Heart left ventricle (tissue), 16 donors: ENCODE measurements at regions not wholly inside any gene's neighbourhood (a gene's known extent, or its start where the extent isn't known, plus 50 kb on each side); places are given as distances from the start of the nearest gene placed in this dataset.

Experiments used
- ATAC-seq, 4 donors: fragments of 200-7000 bp; cut with Tn5 transposase; one replicate each; pipeline ENCODE4 v1.9.1; 2020 to 2022; ENCODE audit warnings: moderate library complexity in 4 of 4, mild to moderate bottlenecking in 3 of 4, moderate number of reproducible peaks in 1 of 4
- DNase-seq, 5 donors: peaks; one replicate each; pipeline ENCODE4 v3.0.0-alpha.2; 2020
- H3K27ac ChIP-seq, 12 donors: fragments of 200-600 bp; sonication (generic) in 4 of 12; one replicate each; pipeline versions ENCODE4 v1.5.0 to v1.8.0; 2016 to 2022; ENCODE audit warnings: mild to moderate bottlenecking in 2 of 12
- H3K27me3 ChIP-seq, 9 donors: fragments of 200-600 bp; sonication (generic) in 2 of 9; one replicate each; pipeline versions ENCODE4 v1.5.1 to v1.8.0; 2016 to 2022; ENCODE audit warnings: mild to moderate bottlenecking in 3 of 9
- H3K36me3 ChIP-seq, 9 donors: fragments of 200-600 bp; sonication (generic) in 2 of 9; one replicate each; pipeline versions ENCODE4 v1.5.0 to v1.8.0; 2018 to 2022; ENCODE audit warnings: mild to moderate bottlenecking in 2 of 9
- H3K4me1 ChIP-seq, 12 donors: fragments of 200-600 bp; sonication (generic) in 4 of 12; one replicate each; pipeline versions ENCODE4 v1.5.0 to v1.8.0; 2016 to 2022; ENCODE audit warnings: mild to moderate bottlenecking in 3 of 12
- H3K4me3 ChIP-seq, 12 donors: fragments of 200-600 bp; sonication (generic) in 4 of 12; one replicate each; pipeline versions ENCODE4 v1.5.0 to v1.8.0; 2017 to 2022; ENCODE audit warnings: mild to moderate bottlenecking in 9 of 12, moderate library complexity in 4 of 12
- H3K9me3 ChIP-seq, 12 donors: fragments of 200-600 bp; sonication (generic) in 4 of 12; one replicate each; pipeline versions ENCODE4 v1.5.0 to v1.8.0; 2016 to 2022; ENCODE audit warnings: mild to moderate bottlenecking in 1 of 12
- POLR2A ChIP-seq, 2 donors: fragments of 450-650 bp; IDR thresholded peaks; one replicate each; pipeline ENCODE4 v1.6.1; 2017; ENCODE audit warnings: antibody characterized with exemption in 2 of 2, mild to moderate bottlenecking in 2 of 2, moderate library complexity in 2 of 2
- WGBS, 4 donors: extraction: QIAGEN DNeasy Blood & Tissue Kit in 2 of 4; methylation state at CpG; one replicate each; pipeline versions ENCODE4 v1.1.5 to v1.1.7; 2013 to 2018; 5-methylcytosine and 5-hydroxymethylcytosine counted together
- intact Hi-C, 10 donors: fragments of 100-400 bp; cut with DNase I; formaldehyde crosslinking; loops; one replicate each; pipeline versions ENCODE4 v1.11.1 to v1.14.2; 2022
- TF ChIP-seq, protein P1 (sequence below), 12 donors: fragments of 200-600 bp; sonication (generic) in 4 of 12; IDR thresholded peaks; one replicate each; pipeline versions ENCODE4 v1.5.0 to v1.8.0; 2018 to 2022; ENCODE audit warnings: antibody characterized with exemption in 12 of 12, mild to moderate bottlenecking in 5 of 12
- donor health status: ischemic (EF 13 %, LVEDD 7.1; RV severe dilation, severe dysfunction).
- donor health status: healthy with polysubstance abuse.
- donor health status: DM: no; HTN: yes; CAD: no.
- donor health status: DM: no; HTN: no; CAD: no.
- donor health status: ischemic (EF 25% LVEDD 6.9; RV normal size, moderate dysfunction).
- donor health status: ischemic (EF 25% LVEDD 5.7; RV mildly dilated, moderate dysfunction).
- donor health status: healthy.
- donor health status: DM: yes; HTN: yes; CAD: no.
- donor health status: ischemic (EF 35%, LVEDD 5.7; RV mildly dilated, moderate dysfunction).
- donor health status: nonischemic (EF 11% LVEDD 7.7; RV severe dilation, severe dysfunction).
- donor health status: DM: yes; HTN: yes; CAD: no.
- donor health status: PGD.
- donor health status: ischemic (EF 29% LVEDD 5.4; RV normal size, mild dysfunction).
- donor health status: nonischemic (EF 23%, LVEDD 6.1; RV moderate dilation, normal function).

DNA sequence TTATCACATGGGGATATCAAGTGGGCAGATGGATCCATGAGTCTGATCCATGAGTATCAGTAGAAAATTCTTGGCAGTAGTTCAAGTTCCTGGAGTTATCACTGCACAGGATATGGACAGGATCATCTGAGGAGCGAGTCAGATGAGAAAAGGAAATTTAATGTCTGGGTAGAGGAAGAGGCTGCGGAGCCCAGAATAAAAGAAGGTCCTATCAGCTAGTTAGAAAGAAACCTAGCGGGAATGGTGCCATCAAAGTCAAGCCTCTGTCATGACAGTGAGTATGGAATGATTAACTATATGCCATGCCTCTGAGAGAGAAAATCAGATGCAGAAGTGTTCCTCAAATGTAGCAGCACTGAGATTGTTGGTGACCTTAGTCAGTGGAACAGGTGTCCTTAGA lies 248.1 kb downstream of the PIK3R1 start:
- DNase-seq (no peak), ATAC-seq (no peak)
- H3K36me3 ChIP-seq, result no peaks in the 10 kb centered on the region
- intact Hi-C loops, result loop anchor here in 7 of 10 donors (5.0 to 10.0 kb wide), 7 partner anchors 191 to 1221 kb away; no protein-coding TSS in a partner anchor
- no peak overlapping the region for H3K27ac ChIP-seq
- H3K4me1 ChIP-seq, result peaks cover 0 to 10% (median 5%) of the 10 kb centered on the region in 12 donors
- peaks cover 0 to 3% (median 0%) of the 10 kb centered on the region in 12 donors for H3K9me3 ChIP-seq
- no peaks in the 10 kb centered on the region for H3K27me3 ChIP-seq
- 84 to 90% (median 88%) methylated on average over 3 of the region's 3 CpGs for WGBS, 4 donors
- TF ChIP-seq, protein P1, sequence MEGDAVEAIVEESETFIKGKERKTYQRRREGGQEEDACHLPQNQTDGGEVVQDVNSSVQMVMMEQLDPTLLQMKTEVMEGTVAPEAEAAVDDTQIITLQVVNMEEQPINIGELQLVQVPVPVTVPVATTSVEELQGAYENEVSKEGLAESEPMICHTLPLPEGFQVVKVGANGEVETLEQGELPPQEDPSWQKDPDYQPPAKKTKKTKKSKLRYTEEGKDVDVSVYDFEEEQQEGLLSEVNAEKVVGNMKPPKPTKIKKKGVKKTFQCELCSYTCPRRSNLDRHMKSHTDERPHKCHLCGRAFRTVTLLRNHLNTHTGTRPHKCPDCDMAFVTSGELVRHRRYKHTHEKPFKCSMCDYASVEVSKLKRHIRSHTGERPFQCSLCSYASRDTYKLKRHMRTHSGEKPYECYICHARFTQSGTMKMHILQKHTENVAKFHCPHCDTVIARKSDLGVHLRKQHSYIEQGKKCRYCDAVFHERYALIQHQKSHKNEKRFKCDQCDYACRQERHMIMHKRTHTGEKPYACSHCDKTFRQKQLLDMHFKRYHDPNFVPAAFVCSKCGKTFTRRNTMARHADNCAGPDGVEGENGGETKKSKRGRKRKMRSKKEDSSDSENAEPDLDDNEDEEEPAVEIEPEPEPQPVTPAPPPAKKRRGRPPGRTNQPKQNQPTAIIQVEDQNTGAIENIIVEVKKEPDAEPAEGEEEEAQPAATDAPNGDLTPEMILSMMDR (IDR thresholded peaks at IDR 0.05), result no peak
- H3K4me3 ChIP-seq, result no peak overlapping the region

DNA sequence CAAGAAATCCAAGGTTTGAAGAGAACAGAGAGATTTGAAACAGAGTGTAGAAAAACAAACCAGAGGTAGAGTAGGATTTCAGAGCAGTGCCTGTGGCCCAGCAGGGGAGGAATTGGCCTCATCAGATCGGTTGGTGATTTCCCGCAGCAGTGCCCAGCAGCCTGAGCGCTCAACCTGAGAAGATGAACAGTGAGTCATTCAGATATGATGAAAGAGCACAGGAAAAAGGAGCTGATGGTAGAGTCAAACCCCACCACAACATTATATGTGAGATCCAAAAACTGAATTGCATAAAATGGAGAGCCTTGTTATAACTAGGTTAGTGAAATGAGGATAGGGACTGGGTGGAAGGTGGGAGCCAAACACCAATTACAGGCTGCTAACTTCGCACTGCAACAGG lies 248.9 kb downstream of the PIK3R1 start:
- WGBS, 4 donors, result 88 to 94% (median 91%) methylated on average over 4 of the region's 4 CpGs
- intact Hi-C loops, result loop anchor here in 7 of 10 donors (5.0 to 10.0 kb wide), 7 partner anchors 190 to 1222 kb away; no protein-coding TSS in a partner anchor
- no peak for DNase-seq

DNA sequence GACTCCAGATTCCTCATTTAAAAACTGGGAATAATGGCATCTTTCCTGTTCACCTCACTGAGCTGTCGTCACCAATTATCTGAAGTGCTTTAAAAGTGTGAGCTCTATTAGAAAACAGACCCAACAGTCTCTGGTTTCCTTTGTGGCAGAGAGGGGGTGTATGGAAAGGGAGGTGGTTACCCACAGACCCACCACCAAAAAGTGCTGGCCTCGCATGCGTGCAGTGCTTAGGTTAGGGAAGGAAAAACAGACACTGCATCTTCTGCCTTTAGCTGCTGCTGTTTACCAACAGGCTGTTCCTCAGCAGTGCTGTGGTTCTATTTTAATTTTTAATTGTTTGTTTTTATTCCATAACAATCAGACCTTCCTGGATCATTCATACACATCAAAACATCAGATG lies 249.6 kb downstream of the PIK3R1 start:
- ATAC-seq (no peak), DNase-seq (no peak)
- intact Hi-C loops, result loop anchor here in 6 of 10 donors (10.0 kb wide), 4 partner anchors 190 to 1220 kb away; no protein-coding TSS in a partner anchor
- WGBS, 4 donors, result 81 to 92% (median 86%) methylated on average over 3 of the region's 3 CpGs
- TF ChIP-seq, protein P1 (IDR thresholded peaks at IDR 0.05), result no peak
- TF ChIP-seq POLR2A (IDR thresholded peaks at IDR 0.05), result no peak
- no peak overlapping the region for H3K27ac ChIP-seq
- H3K27me3 ChIP-seq, result no peaks in the 10 kb centered on the region
- H3K4me3 ChIP-seq, result no peak overlapping the region
- H3K4me1 ChIP-seq, result peaks cover 0 to 6% (median under 1%) of the 10 kb centered on the region in 12 donors
- H3K9me3 ChIP-seq, result peaks cover 0 to 3% (median 0%) of the 10 kb centered on the region in 12 donors
- H3K36me3 ChIP-seq, result no peaks in the 10 kb centered on the region

More for the DNA sequence above, 248.9 kb downstream of the PIK3R1 start:
- Histone ChIP-seq H3K9me3 (peaks cover 0 to 3% (median 0%) of the 10 kb centered on the region in 12 donors), H3K27ac (no peak overlapping the region), H3K36me3 (no peaks in the 10 kb centered on the region), H3K4me1 (peaks cover 0 to 8% (median 4%) of the 10 kb centered on the region in 12 donors), H3K27me3 (no peaks in the 10 kb centered on the region), H3K4me3 (no peak overlapping the region)
- no peak for ATAC-seq
- TF ChIP-seq, protein P1 (IDR thresholded peaks at IDR 0.05), result no peak
- TF ChIP-seq POLR2A (IDR thresholded peaks at IDR 0.05), result no peak

DNA sequence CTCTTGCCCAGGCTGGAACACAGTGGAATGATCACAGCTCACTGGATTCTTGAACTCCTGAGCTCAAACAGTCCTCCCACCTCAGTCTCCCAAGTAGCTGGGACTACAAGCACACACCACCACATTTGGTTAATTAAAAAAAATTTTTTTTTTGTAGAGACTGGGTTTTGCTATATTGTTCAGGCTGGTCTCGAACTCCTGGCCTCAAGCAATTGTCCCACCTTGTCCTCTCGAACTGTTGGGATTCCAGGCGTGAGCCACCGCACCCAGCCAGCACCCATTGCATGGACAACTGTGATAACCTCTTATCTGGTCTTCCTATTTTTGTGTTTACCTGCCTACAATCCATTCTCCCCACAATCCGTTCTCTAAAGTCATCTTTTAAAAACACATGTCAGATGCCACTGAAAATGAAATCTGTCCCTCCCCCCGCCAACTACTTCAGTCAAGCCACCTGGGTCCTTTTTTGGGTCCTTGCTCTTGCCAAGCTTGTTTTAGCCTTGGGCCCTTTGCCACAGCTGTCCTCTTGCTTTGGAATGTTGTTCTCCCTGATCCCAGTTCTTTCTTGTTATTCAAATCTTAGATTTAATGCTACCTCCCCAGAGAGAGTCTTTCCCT lies 250.5 kb downstream of the PIK3R1 start:
- intact Hi-C loops, result loop anchor here in 6 of 10 donors (10.0 kb wide), 4 partner anchors 189 to 1221 kb away; no protein-coding TSS in a partner anchor
- ATAC-seq, result no peak
- Histone ChIP-seq H3K27ac (no peak overlapping the region), H3K9me3 (peaks cover 0 to 3% (median 0%) of the 10 kb centered on the region in 12 donors), H3K4me3 (no peak overlapping the region), H3K4me1 (peaks cover 0 to 5% (median 0%) of the 10 kb centered on the region in 12 donors), H3K36me3 (no peaks in the 10 kb centered on the region), H3K27me3 (no peaks in the 10 kb centered on the region)
- TF ChIP-seq, protein P1 (IDR thresholded peaks at IDR 0.05), result no peak
- no peak for TF ChIP-seq POLR2A (IDR thresholded peaks at IDR 0.05)
- DNase-seq, result no peak
- WGBS, 4 donors, result 88 to 93% (median 91%) methylated on average over 6 of the region's 6 CpGs
